ENCODE measurements at regions not wholly inside any gene's neighbourhood (a gene's known extent, or its start where the extent isn't known, plus 50 kb on each side); places are given as distances from the start of the nearest gene placed in this dataset.

GRCh38 chr4:111921714-111922113 is 223.5 kb upstream of the FAM241A start:
- no peak for DNase-seq (ENCODE audit: low read depth, low spot score)
- Histone ChIP-seq H4K20me1 (ENCODE audit: control insufficient read depth, insufficient read depth) (no peaks in the 10 kb centered on the region), H3K27ac (ENCODE audit: control insufficient read depth, insufficient read depth) (no peak overlapping the region), H3K9me3 (replicated peaks; ENCODE audit: control insufficient read depth, insufficient read depth, low read length) (no peaks in the 10 kb centered on the region), H3K4me2 (ENCODE audit: control insufficient read depth, insufficient read depth) (no peak overlapping the region), H3K27me3 (replicated peaks in 1 of 2; ENCODE audit: control insufficient read depth in 2 of 2, insufficient read depth in 2 of 2, low read length in 1 of 2) (no peaks in the 10 kb centered on the region; a peak in 1 of 4 replicates), H3K79me2 (ENCODE audit: control insufficient read depth, insufficient read depth, low read length) (no peaks in the 10 kb centered on the region), H2AFZ (ENCODE audit: control insufficient read depth, low read depth, low read length) (no peak overlapping the region), H3K9ac (ENCODE audit: control insufficient read depth, insufficient read depth, low read length) (no peak overlapping the region), H3K36me3 (ENCODE audit: control insufficient read depth in 2 of 2, insufficient read depth in 2 of 2, low read length in 1 of 2) (no peaks in the 10 kb centered on the region), H3K4me1 (ENCODE audit: control insufficient read depth, insufficient read depth, low read length) (no peaks in the 10 kb centered on the region), H3K4me3 (no peak overlapping the region)
- ChIA-PET CTCF (interaction anchor here (1.8 kb wide), 1 partner anchor 23 kb away, joined by 4 read pairs; no protein-coding TSS in a partner anchor), SMC1A (ENCODE audit: uncharacterized antibody, unreplicated experiment) (no interaction called here), POLR2A (no interaction called here), RAD21 (ENCODE audit: unreplicated experiment) (no interaction called here)
- in situ Hi-C loops (cut with MboI): no loop called here
- 25% methylated on average over 3 of the region's 3 CpGs for WGBS (ENCODE audit: insufficient coverage, insufficient replicate concordance, low lambda C conversion rate, missing lambda C conversion rate)
- no peak for ATAC-seq
- TF ChIP-seq NBN (IDR thresholded peaks at IDR 0.05) (no peak), RB1 (IDR thresholded peaks at IDR 0.05; ENCODE audit: borderline replicate concordance) (no peak), ASH2L (IDR thresholded peaks at IDR 0.05; ENCODE audit: borderline replicate concordance, low read depth) (no peak), NFYB (IDR thresholded peaks at IDR 0.05; ENCODE audit: insufficient read depth, low read depth, low read length) (no peak), MEF2B (IDR thresholded peaks at IDR 0.05; ENCODE audit: partially characterized antibody, poor library complexity, severe bottlenecking) (no peak), ZNF24 (IDR thresholded peaks at IDR 0.05) (no peak), IKZF1 (conservative IDR thresholded peaks at IDR 0.05) (no peak), ELK1 (IDR thresholded peaks at IDR 0.05; ENCODE audit: low read depth, low read length) (no peak), SKIL (IDR thresholded peaks at IDR 0.05; ENCODE audit: low read depth, poor library complexity, severe bottlenecking) (no peak), IKZF2 (IDR thresholded peaks at IDR 0.05) (no peak), ETV6 (conservative IDR thresholded peaks at IDR 0.05 in 1 of 2, IDR thresholded peaks at IDR 0.05 in 1 of 2; ENCODE audit: borderline replicate concordance in 1 of 2, low read depth in 1 of 2) (no peak), WRNIP1 (IDR thresholded peaks at IDR 0.05; ENCODE audit: borderline replicate concordance, low read depth, low read length) (no peak), ESRRA (IDR thresholded peaks at IDR 0.05; ENCODE audit: low read length) (no peak), KDM1A (IDR thresholded peaks at IDR 0.05; ENCODE audit: borderline replicate concordance) (no peak), RELA (IDR thresholded peaks at IDR 0.05; ENCODE audit: borderline replicate concordance, partially characterized antibody) (no peak), PKNOX1 (IDR thresholded peaks at IDR 0.05) (no peak), PBX3 (IDR thresholded peaks at IDR 0.05; ENCODE audit: insufficient replicate concordance, low read depth, low read length) (no peak), CHD4 (IDR thresholded peaks at IDR 0.05) (no peak), RFX5 (IDR thresholded peaks at IDR 0.05; ENCODE audit: low read depth, low read length) (no peak), RAD51 (IDR thresholded peaks at IDR 0.05) (no peak)
- intact Hi-C loops (cut with micrococcal nuclease; ENCODE audit: unreplicated experiment): no loop called here
- FAIRE-seq: no peak
- no TSS peak for BruUV-seq (replicated peaks)
